Skeletal muscle tissue (tissue), 3 donors: ENCODE measurements at regions not wholly inside any gene's neighbourhood (a gene's known extent, or its start where the extent isn't known, plus 50 kb on each side); places are given as distances from the start of the nearest gene placed in this dataset.
A peak's percentile ranks its signal among the peaks of the same experiment; 100 is the strongest.

ENCODE experiments used
- H3K27ac ChIP-seq: one replicate; pipeline ENCODE4 v1.7.0; 2013; ENCODE audit warnings: mild to moderate bottlenecking, low read depth, low read length, inconsistent platforms
- H3K27me3 ChIP-seq, 3 donors: one replicate each; pipeline ENCODE4 v1.7.0; 2013; ENCODE audit warnings: low read length in 3 of 3; ENCODE audit not compliant: control insufficient read depth in 3 of 3, insufficient read depth in 3 of 3
- H3K36me3 ChIP-seq, 3 donors: one replicate each; pipeline ENCODE4 v1.7.0; 2013; ENCODE audit warnings: low read length in 3 of 3; ENCODE audit not compliant: control insufficient read depth in 3 of 3, insufficient read depth in 3 of 3
- H3K4me1 ChIP-seq, 3 donors: one replicate each; pipeline ENCODE4 v1.7.0; 2013; ENCODE audit warnings: low read length in 3 of 3, mild to moderate bottlenecking in 3 of 3; ENCODE audit not compliant: control insufficient read depth in 3 of 3, insufficient read depth in 3 of 3
- H3K4me3 ChIP-seq, 3 donors: one replicate each; pipeline ENCODE4 v1.7.0; 2013; ENCODE audit warnings: low read length in 3 of 3
- H3K9ac ChIP-seq, 3 donors: one replicate each; pipeline ENCODE4 v1.7.0; 2013; ENCODE audit warnings: low read length in 3 of 3, mild to moderate bottlenecking in 3 of 3, moderate library complexity in 2 of 3, low read depth in 1 of 3
- H3K9me3 ChIP-seq, 3 donors: one replicate each; pipeline ENCODE4 v1.7.0; 2013; ENCODE audit warnings: low read length in 3 of 3; ENCODE audit not compliant: control insufficient read depth in 3 of 3
- donor health status: Osteomylitis.

GRCh38 chr1:198893763-198894444 is 255.1 kb downstream of the PTPRC start:
- no peak overlapping the region for H3K9ac ChIP-seq
- no peaks in the 10 kb centered on the region for H3K4me1 ChIP-seq
- H3K27me3 ChIP-seq = no peaks in the 10 kb centered on the region
- H3K27ac ChIP-seq = no peak overlapping the region
- H3K9me3 ChIP-seq = no peaks in the 10 kb centered on the region
- H3K36me3 ChIP-seq = no peaks in the 10 kb centered on the region
- H3K4me3 ChIP-seq = no peak overlapping the region

GRCh38 chr1:198901266-198901665 is 262.4 kb downstream of the PTPRC start:
- H3K9me3 ChIP-seq = no peaks in the 10 kb centered on the region
- H3K4me3 ChIP-seq = no peak overlapping the region
- no peak overlapping the region for H3K27ac ChIP-seq
- H3K9ac ChIP-seq = no peak overlapping the region
- H3K4me1 ChIP-seq = peaks cover 0 to 16% (median 2%) of the 10 kb centered on the region in 3 donors
- H3K27me3 ChIP-seq = no peaks in the 10 kb centered on the region
- H3K36me3 ChIP-seq = no peaks in the 10 kb centered on the region

- Histone ChIP-seq H3K27me3 (no peaks in the 10 kb centered on the region), H3K4me1 (peaks cover 0 to 16% (median 2%) of the 10 kb centered on the region in 3 donors), H3K36me3 (no peaks in the 10 kb centered on the region), H3K4me3 (no peak overlapping the region), H3K9me3 (no peaks in the 10 kb centered on the region), H3K27ac (no peak overlapping the region), H3K9ac (no peak overlapping the region)
These were observed 263.8 kb downstream of the PTPRC start for GRCh38 chr1:198902655-198903054.

GRCh38 chr1:198903203-198903602 is 264.4 kb downstream of the PTPRC start:
- no peak overlapping the region for H3K4me3 ChIP-seq
- H3K36me3 ChIP-seq = no peaks in the 10 kb centered on the region
- H3K27ac ChIP-seq = no peak overlapping the region
- H3K27me3 ChIP-seq = no peaks in the 10 kb centered on the region
- H3K9me3 ChIP-seq = no peaks in the 10 kb centered on the region
- peaks cover 0 to 16% (median 2%) of the 10 kb centered on the region in 3 donors for H3K4me1 ChIP-seq
- no peak overlapping the region for H3K9ac ChIP-seq

- Histone ChIP-seq H3K4me1 (peaks cover 0 to 16% (median 2%) of the 10 kb centered on the region in 3 donors), H3K4me3 (no peak overlapping the region), H3K27ac (peak overlapping the region; percentile 27), H3K36me3 (no peaks in the 10 kb centered on the region), H3K9me3 (no peaks in the 10 kb centered on the region), H3K9ac (peak overlapping the region in 1 of 3 donors; percentile 2), H3K27me3 (no peaks in the 10 kb centered on the region)
These were observed 264.8 kb downstream of the PTPRC start for GRCh38 chr1:198903621-198904020.

- H3K4me3 ChIP-seq = no peak overlapping the region
- H3K27ac ChIP-seq = peak overlapping the region; percentile 27
- H3K9ac ChIP-seq = no peak overlapping the region
- H3K27me3 ChIP-seq = no peaks in the 10 kb centered on the region
- H3K9me3 ChIP-seq = no peaks in the 10 kb centered on the region
- H3K36me3 ChIP-seq = no peaks in the 10 kb centered on the region
- peaks cover 0 to 16% (median 2%) of the 10 kb centered on the region in 3 donors for H3K4me1 ChIP-seq
These were observed 265.5 kb downstream of the PTPRC start for GRCh38 chr1:198904321-198904720.

GRCh38 chr1:198906739-198907422 is 268.0 kb downstream of the PTPRC start:
- Histone ChIP-seq H3K9ac (no peak overlapping the region), H3K27ac (no peak overlapping the region), H3K36me3 (no peaks in the 10 kb centered on the region), H3K4me3 (no peak overlapping the region), H3K27me3 (no peaks in the 10 kb centered on the region), H3K9me3 (no peaks in the 10 kb centered on the region), H3K4me1 (peaks cover 0 to 10% (median 2%) of the 10 kb centered on the region in 3 donors)

GRCh38 chr1:198907423-198907746 is 268.5 kb downstream of the PTPRC start:
- Histone ChIP-seq H3K27me3 (no peaks in the 10 kb centered on the region), H3K9ac (no peak overlapping the region), H3K27ac (no peak overlapping the region), H3K36me3 (no peaks in the 10 kb centered on the region), H3K9me3 (no peaks in the 10 kb centered on the region), H3K4me1 (peaks cover 0 to 10% (median 2%) of the 10 kb centered on the region in 3 donors), H3K4me3 (no peak overlapping the region)

- Histone ChIP-seq H3K4me3 (no peak overlapping the region), H3K4me1 (no peaks in the 10 kb centered on the region)
These were observed 270.2 kb downstream of the PTPRC start for GRCh38 chr1:198908995-198909394.

GRCh38 chr1:198909973-198910372 is 271.1 kb downstream of the PTPRC start:
- H3K4me3 ChIP-seq = no peak overlapping the region
- no peak overlapping the region for H3K27ac ChIP-seq
- H3K4me1 ChIP-seq = no peaks in the 10 kb centered on the region
- no peaks in the 10 kb centered on the region for H3K27me3 ChIP-seq
- H3K9ac ChIP-seq = no peak overlapping the region
- H3K36me3 ChIP-seq = no peaks in the 10 kb centered on the region
- no peaks in the 10 kb centered on the region for H3K9me3 ChIP-seq

More at GRCh38 chr1:198908995-198909394, 270.2 kb downstream of the PTPRC start:
- H3K27me3 ChIP-seq = no peaks in the 10 kb centered on the region
- no peak overlapping the region for H3K9ac ChIP-seq
- no peak overlapping the region for H3K27ac ChIP-seq
- no peaks in the 10 kb centered on the region for H3K9me3 ChIP-seq
- H3K36me3 ChIP-seq = no peaks in the 10 kb centered on the region
